GM13977 (cell line): ENCODE measurements at regions not wholly inside any gene's neighbourhood (a gene's known extent, or its start where the extent isn't known, plus 50 kb on each side); places are given as distances from the start of the nearest gene placed in this dataset.

Source experiments
- DNase-seq: peaks from one replicate; pipeline ENCODE4 v3.0.0; 2012; ENCODE audit warnings: low spot score
- CTCF ChIP-seq: IDR thresholded peaks from 2 replicates; pipeline ENCODE4 v1.5.1; 2012; ENCODE audit warnings: mild to moderate bottlenecking, control low read depth; ENCODE audit not compliant: insufficient read depth; ENCODE audit errors: extremely low read depth, missing control alignments
- in situ Hi-C: fragments of 300-500 bp; cut with MboI; formaldehyde crosslinking; loops from one replicate; pipeline ENCODE4 v1.12.0; 2022; ENCODE audit warnings: low sequenced_read_pairs, low pct_unique_long_range_greater_than_20kb, mixed read lengths, inconsistent platforms; ENCODE audit not compliant: unreplicated experiment

- in situ Hi-C loops, result no loop called here
- no peak for DNase-seq
- TF ChIP-seq CTCF, result no peak
Observed at GRCh38 chr3:74739242-74739641, 124.8 kb upstream of the CNTN3 start.

- no peak for TF ChIP-seq CTCF
- in situ Hi-C loops, result no loop called here
Observed at GRCh38 chr3:74722211-74722610, 107.8 kb upstream of the CNTN3 start.

GRCh38 chr3:74713977-74714376 is 99.5 kb upstream of the CNTN3 start:
- TF ChIP-seq CTCF, result no peak
- no peak for DNase-seq
- in situ Hi-C loops, result no loop called here

More at GRCh38 chr3:74722211-74722610, 107.8 kb upstream of the CNTN3 start:
- DNase-seq, result no peak

DNA sequence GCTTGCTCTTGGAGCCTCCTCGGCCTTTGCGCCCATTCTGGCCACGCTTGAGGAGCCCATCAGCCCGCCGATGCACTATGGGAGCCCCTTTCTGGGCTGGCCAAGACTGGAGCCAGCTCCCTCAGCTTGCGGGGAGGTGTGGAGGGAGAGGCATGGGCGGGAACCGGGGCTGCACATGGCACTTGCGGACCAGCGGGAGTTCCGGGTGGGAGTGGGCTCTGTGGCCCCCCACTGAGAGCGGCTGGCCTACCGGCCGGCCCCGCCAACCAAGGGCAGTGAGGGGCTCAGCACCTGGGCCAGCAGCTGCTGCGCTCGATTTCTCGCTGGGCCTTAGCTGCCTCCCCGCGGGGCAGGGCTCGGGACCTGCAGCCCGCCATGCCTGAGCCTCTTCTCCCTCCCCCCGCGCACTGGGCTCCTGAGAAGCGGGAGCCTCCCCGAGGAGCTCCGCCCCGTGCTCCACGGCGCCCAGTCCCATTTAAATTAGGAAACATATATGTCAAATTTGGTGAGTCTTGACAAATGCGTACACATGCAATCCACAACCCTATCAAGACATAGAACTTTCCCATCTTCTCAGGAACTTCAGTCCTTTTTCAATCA is 97.6 kb upstream of the CNTN3 start:
- no peak for DNase-seq
- no peak for TF ChIP-seq CTCF
- in situ Hi-C loops, result no loop called here

GRCh38 chr3:74709951-74710350 is 95.5 kb upstream of the CNTN3 start:
- no peak for DNase-seq
- in situ Hi-C loops, result no loop called here
- TF ChIP-seq CTCF, result no peak

DNA sequence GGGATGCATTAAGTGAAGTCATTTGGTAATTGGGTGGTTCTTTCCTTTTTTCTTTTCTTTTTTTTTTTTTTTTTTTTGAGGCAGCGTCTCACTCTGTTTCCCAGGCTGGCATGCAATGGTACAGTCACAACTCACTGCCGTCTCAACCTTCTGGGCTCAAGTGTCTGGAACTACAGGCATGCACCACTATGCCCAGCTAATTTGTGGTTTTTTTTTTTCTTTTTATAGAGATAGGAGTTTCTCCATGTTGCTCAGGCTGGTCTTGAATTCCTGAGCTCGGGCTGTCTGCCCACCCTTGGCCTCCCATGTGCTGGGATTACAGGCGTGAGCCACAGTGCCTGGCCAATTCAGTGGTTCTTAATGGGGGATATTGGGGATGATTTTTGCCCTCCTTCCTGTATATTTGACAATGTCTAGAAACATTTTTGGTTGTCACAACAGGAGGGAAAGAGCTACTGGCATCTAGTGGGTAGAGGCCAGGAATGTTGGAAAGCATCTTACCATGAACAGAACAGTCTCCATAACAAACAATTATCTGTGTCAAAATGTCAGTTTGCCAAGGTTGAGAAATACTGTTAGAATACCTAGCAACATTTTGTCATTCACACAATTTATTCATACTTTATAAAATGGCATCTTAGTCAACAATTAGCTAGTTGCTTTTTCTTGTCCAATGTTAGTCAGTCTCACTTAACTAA is 79.4 kb upstream of the CNTN3 start:
- in situ Hi-C loops, result no loop called here
- TF ChIP-seq CTCF, result no peak
- no peak for DNase-seq
